Gastrocnemius medialis (tissue), 4 donors: ENCODE measurements at regions not wholly inside any gene's neighbourhood (a gene's known extent, or its start where the extent isn't known, plus 50 kb on each side); places are given as distances from the start of the nearest gene placed in this dataset.

Source experiments
- ATAC-seq, 2 donors: fragments of 150-250 bp; one replicate each; pipeline ENCODE4 v1.9.1; 2016
- DNase-seq, 2 donors: peaks; one replicate each; pipeline ENCODE4 v3.0.0-alpha.2; 2019
- H3K27ac ChIP-seq, 4 donors: fragments of 200-600 bp; sonication (generic); 1 replicate in 1 of 4; 2 replicates in 3 of 4; pipeline ENCODE4 v1.5.1; 2016 to 2018; ENCODE audit warnings: mild to moderate bottlenecking in 2 of 4, moderate library complexity in 1 of 4
- H3K27me3 ChIP-seq, 3 donors: fragments of 200-600 bp; sonication (generic) in 2 of 3; 1 replicate in 1 of 3; 2 replicates in 2 of 3; pipeline versions ENCODE4 v1.5.1 to v1.6.0; 2016 to 2019; ENCODE audit warnings: mild to moderate bottlenecking in 1 of 3, moderate library complexity in 1 of 3
- H3K36me3 ChIP-seq, 2 donors: fragments of 200-600 bp; sonication (generic) in 1 of 2; one replicate each; pipeline ENCODE4 v1.5.1; 2017 to 2018
- H3K4me1 ChIP-seq, 2 donors: fragments of 200-600 bp; sonication (generic) in 1 of 2; one replicate each; pipeline ENCODE4 v1.5.1; 2016 to 2017; ENCODE audit warnings: mild to moderate bottlenecking in 2 of 2
- H3K4me3 ChIP-seq, 4 donors: fragments of 200-600 bp; sonication (generic) in 3 of 4; 1 replicate in 1 of 4; 2 replicates in 3 of 4; pipeline ENCODE4 v1.5.1; 2016 to 2019; ENCODE audit warnings: mild to moderate bottlenecking in 2 of 4
- H3K9me3 ChIP-seq, 3 donors: fragments of 200-600 bp; sonication (generic) in 2 of 3; 1 replicate in 1 of 3; 2 replicates in 2 of 3; pipeline ENCODE4 v1.5.1; 2016 to 2019
- CTCF ChIP-seq, 5 experiments: fragments of 450-650 bp in 3 of 5; fragments of 200-600 bp in 2 of 5; sonication (generic) in 2 of 5; IDR thresholded peaks in 4 of 5; conservative IDR thresholded peaks in 1 of 5; 1 replicate in 4 of 5; 2 replicates in 1 of 5; pipeline ENCODE4 v1.5.1; 2016 to 2019; ENCODE audit warnings: antibody characterized with exemption in 5 of 5, mild to moderate bottlenecking in 3 of 5, moderate library complexity in 3 of 5
- POLR2A ChIP-seq, 2 donors: fragments of 450-650 bp; IDR thresholded peaks; one replicate each; pipeline ENCODE4 v1.6.1; 2017; ENCODE audit warnings: antibody characterized with exemption in 2 of 2, mild to moderate bottlenecking in 2 of 2, moderate library complexity in 2 of 2
- in situ Hi-C, 4 donors: fragments of 200-750 bp; cut with MboI; loops; one replicate each; pipeline versions ENCODE4 v1.15.0 to v1.8.0; 2017; ENCODE audit warnings: low sequenced_read_pairs in 4 of 4
- intact Hi-C: fragments of 100-400 bp; cut with DNase I; formaldehyde crosslinking; loops from one replicate; pipeline ENCODE4 v1.15.1; 2023; ENCODE audit warnings: low total_unique reads

DNA sequence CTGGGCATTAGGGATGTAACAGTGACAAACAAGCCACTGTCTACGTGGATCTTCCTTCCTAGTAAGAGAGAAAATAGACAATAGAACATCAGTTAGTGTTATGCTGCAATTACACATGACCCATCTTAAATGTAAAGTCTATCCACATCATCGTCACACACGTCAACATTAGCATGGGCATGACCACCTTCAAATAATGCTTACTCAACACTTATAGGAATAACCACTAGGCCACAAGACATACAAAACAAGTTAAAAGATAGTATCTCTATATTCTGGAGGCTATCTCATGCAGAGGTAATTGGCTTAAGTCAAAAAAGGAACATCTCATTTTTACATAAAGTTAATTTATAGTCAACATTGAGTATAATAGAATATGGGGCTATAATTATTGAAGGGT is 156.5 kb downstream of the MOXD1 start:
- Histone ChIP-seq H3K4me3 (no peak overlapping the region), H3K27ac (no peak overlapping the region), H3K4me1 (no peaks in the 10 kb centered on the region), H3K36me3 (no peaks in the 10 kb centered on the region), H3K27me3 (no peaks in the 10 kb centered on the region), H3K9me3 (no peaks in the 10 kb centered on the region)
- intact Hi-C loops (no loop called here), in situ Hi-C loops (no loop called here)
- TF ChIP-seq POLR2A (IDR thresholded peaks at IDR 0.05) (no peak), CTCF (IDR thresholded peaks at IDR 0.05 in 4 of 5, conservative IDR thresholded peaks at IDR 0.05 in 1 of 5) (no peak)
- ATAC-seq (no peak), DNase-seq (no peak)

- in situ Hi-C loops: no loop called here
- ATAC-seq (no peak), DNase-seq (no peak)
- intact Hi-C loops: no loop called here
- Histone ChIP-seq H3K27ac (no peak overlapping the region), H3K4me3 (no peak overlapping the region), H3K4me1 (no peaks in the 10 kb centered on the region), H3K36me3 (no peaks in the 10 kb centered on the region), H3K9me3 (no peaks in the 10 kb centered on the region), H3K27me3 (no peaks in the 10 kb centered on the region)
- no peak for TF ChIP-seq POLR2A (IDR thresholded peaks at IDR 0.05)
- TF ChIP-seq CTCF (IDR thresholded peaks at IDR 0.05 in 4 of 5, conservative IDR thresholded peaks at IDR 0.05 in 1 of 5): no peak
These were observed 164.5 kb downstream of the MOXD1 start for GRCh38 chr6:132236744-132237143.

- Histone ChIP-seq H3K36me3 (no peaks in the 10 kb centered on the region), H3K9me3 (no peaks in the 10 kb centered on the region), H3K27ac (no peak overlapping the region), H3K4me1 (no peaks in the 10 kb centered on the region), H3K4me3 (no peak overlapping the region), H3K27me3 (no peaks in the 10 kb centered on the region)
- TF ChIP-seq CTCF (IDR thresholded peaks at IDR 0.05 in 4 of 5, conservative IDR thresholded peaks at IDR 0.05 in 1 of 5) (no peak), POLR2A (IDR thresholded peaks at IDR 0.05) (no peak)
- ATAC-seq: no peak
- DNase-seq: no peak
- in situ Hi-C loops (no loop called here), intact Hi-C loops (no loop called here)
These were observed 165.0 kb downstream of the MOXD1 start for GRCh38 chr6:132236281-132236680.

DNA sequence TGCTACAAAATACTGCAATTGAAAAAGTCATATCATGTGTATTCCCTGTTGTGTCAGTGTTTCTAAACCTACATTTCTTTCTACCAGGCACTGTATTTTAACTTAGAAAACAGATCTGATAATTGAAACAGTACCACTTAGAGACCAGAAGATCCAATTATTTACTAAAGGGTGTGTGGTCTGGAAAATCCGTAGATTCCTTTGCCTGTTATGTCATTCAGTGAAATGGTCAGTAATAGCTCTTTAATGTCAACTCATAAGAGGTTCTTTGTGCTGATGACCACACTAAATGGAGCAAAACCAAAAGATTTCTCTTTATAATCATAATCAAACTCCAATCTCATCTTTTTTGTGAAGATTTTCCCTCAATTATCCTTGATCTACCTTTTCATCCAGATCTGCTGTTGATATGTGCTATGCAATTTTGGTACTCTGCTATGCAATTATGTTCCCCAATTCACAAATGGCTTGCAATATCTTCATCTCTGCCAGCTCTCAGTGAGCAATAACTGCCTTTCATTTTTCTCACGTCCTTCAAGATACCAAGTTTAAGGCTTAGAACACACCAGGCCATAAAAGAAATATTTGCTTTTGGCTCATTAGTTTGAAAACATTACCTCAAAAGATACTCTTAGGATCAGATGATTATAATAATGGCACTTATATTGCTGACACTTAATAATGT is 165.5 kb downstream of the MOXD1 start:
- in situ Hi-C loops: no loop called here
- H3K36me3 ChIP-seq: no peaks in the 10 kb centered on the region
- no peak for DNase-seq

More for the DNA sequence above, 165.5 kb downstream of the MOXD1 start:
- TF ChIP-seq CTCF (IDR thresholded peaks at IDR 0.05 in 4 of 5, conservative IDR thresholded peaks at IDR 0.05 in 1 of 5) (no peak), POLR2A (IDR thresholded peaks at IDR 0.05) (no peak)
- H3K4me1 ChIP-seq: no peaks in the 10 kb centered on the region
- intact Hi-C loops: no loop called here
- H3K27me3 ChIP-seq: no peaks in the 10 kb centered on the region
- no peak for ATAC-seq
- no peak overlapping the region for H3K27ac ChIP-seq
- H3K9me3 ChIP-seq: no peaks in the 10 kb centered on the region
- H3K4me3 ChIP-seq: no peak overlapping the region
